Panc1 (cell line): ENCODE measurements at regions not wholly inside any gene's neighbourhood (a gene's known extent, or its start where the extent isn't known, plus 50 kb on each side); places are given as distances from the start of the nearest gene placed in this dataset.
"Not testable (repeated sequence)": the region's sequence is repeated elsewhere in the genome, so short reads cannot be mapped to it uniquely, and the experiment has no call there.

Source experiments
- ATAC-seq: fragments of 200-7000 bp; cut with Tn5 transposase; 2 replicates; pipeline ENCODE4 v1.9.1; 2020; ENCODE audit warnings: mild to moderate bottlenecking, moderate library complexity
- BruUV-seq: library from RNA; stranded (reverse); fragments of 400-500 nt; replicated peaks from 2 replicates; lab custom pipeline; 2021; lab: Mats Ljungman, UMichigan
- CTCF ChIA-PET: fragments of 300-600 bp; sonication (Branson Sonifier 250); formaldehyde crosslinking; loops from one replicate; lab custom pipeline; 2022; ENCODE audit warnings: antibody characterized with exemption; lab: Charles Lee
- POLR2A ChIA-PET: fragments of 300-600 bp; sonication (Branson Sonifier 250); formaldehyde crosslinking; loops from one replicate; lab custom pipeline; 2022; ENCODE audit warnings: antibody characterized with exemption; lab: Charles Lee
- DNase-seq: peaks from one replicate; pipeline ENCODE4 v3.0.0-alpha.2; 2010; ENCODE audit warnings: low read depth, low spot score
- H3K27ac ChIP-seq: 2 replicates; pipeline ENCODE4 v1.5.1; 2011; ENCODE audit warnings: mild to moderate bottlenecking, low read length, inconsistent platforms
- H3K27me3 ChIP-seq: fragments of 200-500 bp; sonication (Bioruptor generic); 2 replicates; pipeline ENCODE4 v1.6.0; 2014; ENCODE audit warnings: low read length, inconsistent platforms; ENCODE audit not compliant: control insufficient read depth, insufficient read depth
- H3K36me3 ChIP-seq: fragments of 200-500 bp; sonication (Bioruptor generic); 2 replicates; pipeline ENCODE4 v1.5.1; 2014; ENCODE audit warnings: inconsistent platforms, mild to moderate bottlenecking, low read length, moderate library complexity; ENCODE audit not compliant: control insufficient read depth, insufficient read depth
- H3K4me1 ChIP-seq: 2 replicates; pipeline ENCODE4 v1.5.1; 2011; ENCODE audit warnings: inconsistent platforms, mild to moderate bottlenecking, low read length, moderate library complexity; ENCODE audit not compliant: control insufficient read depth, insufficient read depth
- H3K4me3 ChIP-seq, 2 experiments: 2 replicates each; pipeline ENCODE4 v1.5.1; 2011 to 2012; ENCODE audit warnings: low read depth in 2 of 2, low read length in 2 of 2, mild to moderate bottlenecking in 2 of 2, inconsistent platforms in 1 of 2, moderate library complexity in 1 of 2
- H3K9me3 ChIP-seq: fragments of 200-500 bp; sonication (Bioruptor generic); 2 replicates; pipeline ENCODE4 v1.5.1; 2014; ENCODE audit warnings: low read depth, mild to moderate bottlenecking, inconsistent platforms, low read length, moderate library complexity; ENCODE audit not compliant: control insufficient read depth, insufficient read depth
- CTCF ChIP-seq: fragments of 450-650 bp; IDR thresholded peaks from 2 replicates; pipeline ENCODE4 v1.5.1; 2017; ENCODE audit warnings: mild to moderate bottlenecking
- POLR2AphosphoS5 ChIP-seq: IDR thresholded peaks from 2 replicates; pipeline ENCODE4 v1.6.1; 2012; ENCODE audit warnings: mild to moderate bottlenecking, low read depth, low read length, moderate library complexity
- REST ChIP-seq, 2 experiments: IDR thresholded peaks; 2 replicates each; pipeline ENCODE4 v1.6.1; 2011 to 2012; ENCODE audit warnings: low read depth in 2 of 2, control low read depth in 1 of 2, low read length in 1 of 2, mild to moderate bottlenecking in 1 of 2, moderate library complexity in 1 of 2; ENCODE audit not compliant: insufficient read depth in 1 of 2
- SIN3A ChIP-seq: IDR thresholded peaks from 2 replicates; pipeline ENCODE4 v1.6.1; 2012; ENCODE audit warnings: low read depth, mild to moderate bottlenecking, low read length, moderate library complexity, borderline replicate concordance; ENCODE audit not compliant: insufficient read depth
- TCF7L2 ChIP-seq: IDR thresholded peaks from 2 replicates; pipeline ENCODE4 v1.6.1; 2011; ENCODE audit warnings: mild to moderate bottlenecking, low read depth, low read length, inconsistent platforms
- in situ Hi-C: cut with HindIII; loops from 2 replicates; pipeline ENCODE4 v1.10.0; 2016; ENCODE audit warnings: low sequenced_read_pairs, low pct_unique_long_range_greater_than_20kb
- intact Hi-C: fragments of 100-400 bp; cut with micrococcal nuclease; formaldehyde crosslinking; loops from one replicate; pipeline ENCODE4 v1.10.0; 2022; ENCODE audit not compliant: unreplicated experiment

- ATAC-seq (no peak), DNase-seq (no peak)
- Histone ChIP-seq H3K4me3 (no peak overlapping the region), H3K27ac (no peak overlapping the region), H3K4me1 (no peaks in the 10 kb centered on the region), H3K36me3 (no peaks in the 10 kb centered on the region), H3K27me3 (peaks cover 4% of the 10 kb centered on the region), H3K9me3 (no peaks in the 10 kb centered on the region)
- TF ChIP-seq REST (IDR thresholded peaks at IDR 0.05; ENCODE audit: insufficient read depth in 1 of 2, low read depth in 2 of 2, low read length in 1 of 2) (no peak), POLR2AphosphoS5 (no peak), TCF7L2 (no peak), SIN3A (no peak), CTCF (no peak)
- CTCF ChIA-PET, result no interaction called here
- no TSS peak for BruUV-seq
- intact Hi-C loops (no loop called here), in situ Hi-C loops (no loop called here)
- POLR2A ChIA-PET, result no interaction called here
Observed at GRCh38 chr9:126183266-126183665, 143.4 kb upstream of the MVB12B start.

GRCh38 chr9:126190994-126191393 lies 135.6 kb upstream of the MVB12B start:
- CTCF ChIA-PET, POLR2A ChIA-PET, intact Hi-C loops, H3K9me3 ChIP-seq, in situ Hi-C loops, H3K4me3 ChIP-seq, BruUV-seq, DNase-seq, H3K27ac ChIP-seq, H3K4me1 ChIP-seq, H3K27me3 ChIP-seq, ATAC-seq, H3K36me3 ChIP-seq: not testable (repeated sequence)

- peaks cover under 1% of the 10 kb centered on the region for H3K27me3 ChIP-seq
- no peaks in the 10 kb centered on the region for H3K4me1 ChIP-seq
- CTCF ChIA-PET, result no interaction called here
- DNase-seq (no peak), ATAC-seq (no peak)
- POLR2A ChIA-PET, result no interaction called here
- H3K4me3 ChIP-seq, result no peak overlapping the region
- in situ Hi-C loops, result no loop called here
- H3K9me3 ChIP-seq, result no peaks in the 10 kb centered on the region
- no peak overlapping the region for H3K27ac ChIP-seq
- no peak for TF ChIP-seq POLR2AphosphoS5
- TF ChIP-seq CTCF, result no peak
- no peak for TF ChIP-seq REST (IDR thresholded peaks at IDR 0.05; ENCODE audit: insufficient read depth in 1 of 2, low read depth in 2 of 2, low read length in 1 of 2)
- TF ChIP-seq SIN3A, result no peak
- TF ChIP-seq TCF7L2, result no peak
- H3K36me3 ChIP-seq, result 0 out of 2 replicates have a peak, but pooled peaks cover 2% of the 10 kb centered on the region
- intact Hi-C loops, result no loop called here
- BruUV-seq, result no TSS peak
Observed at GRCh38 chr9:126198854-126199253, 127.8 kb upstream of the MVB12B start.
